Liver (tissue), 8 donors: ENCODE measurements at regions not wholly inside any gene's neighbourhood (a gene's known extent, or its start where the extent isn't known, plus 50 kb on each side); places are given as distances from the start of the nearest gene placed in this dataset.

Experiments
- DNase-seq: peaks from one replicate; pipeline ENCODE4 v3.0.0-alpha.2; 2017; ENCODE audit warnings: low spot score
- H3K27ac ChIP-seq, 2 donors: one replicate each; pipeline ENCODE4 v1.7.0; 2013; ENCODE audit warnings: inconsistent platforms in 2 of 2, low read length in 2 of 2, control low read depth in 1 of 2, low read depth in 1 of 2, mild to moderate bottlenecking in 1 of 2
- H3K27me3 ChIP-seq, 4 donors: one replicate each; pipeline versions ENCODE4 v1.6.1 to v1.7.0; 2013; ENCODE audit warnings: low read length in 3 of 4, inconsistent platforms in 1 of 4, mild to moderate bottlenecking in 1 of 4, moderate library complexity in 1 of 4; ENCODE audit not compliant: control insufficient read depth in 4 of 4, insufficient read depth in 4 of 4
- H3K36me3 ChIP-seq, 4 donors: one replicate each; pipeline versions ENCODE4 v1.6.1 to v1.7.0; 2013; ENCODE audit warnings: low read length in 3 of 4, mild to moderate bottlenecking in 3 of 4, low read depth in 1 of 4, moderate library complexity in 1 of 4; ENCODE audit not compliant: control insufficient read depth in 4 of 4, insufficient read depth in 3 of 4
- H3K4me1 ChIP-seq, 4 donors: one replicate each; pipeline versions ENCODE4 v1.6.1 to v1.7.0; 2013; ENCODE audit warnings: low read length in 3 of 4, mild to moderate bottlenecking in 3 of 4, moderate library complexity in 1 of 4; ENCODE audit not compliant: control insufficient read depth in 4 of 4, insufficient read depth in 4 of 4
- H3K4me3 ChIP-seq, 3 donors: one replicate each; pipeline versions ENCODE4 v1.6.1 to v1.7.0; 2013; ENCODE audit warnings: low read length in 3 of 3, control low read depth in 1 of 3, low read depth in 1 of 3, mild to moderate bottlenecking in 1 of 3
- H3K9ac ChIP-seq, 2 donors: one replicate each; pipeline ENCODE4 v1.7.0; 2013; ENCODE audit warnings: low read length in 2 of 2, mild to moderate bottlenecking in 2 of 2, moderate library complexity in 2 of 2, control low read depth in 1 of 2, low read depth in 1 of 2
- H3K9me3 ChIP-seq, 4 donors: one replicate each; pipeline versions ENCODE4 v1.6.1 to v1.7.0; 2013; ENCODE audit warnings: low read length in 3 of 4; ENCODE audit not compliant: control insufficient read depth in 4 of 4
- EGR1 ChIP-seq, 2 donors: IDR thresholded peaks; 2 replicates each; pipeline ENCODE4 v1.6.1; 2016 to 2018; ENCODE audit warnings: antibody characterized with exemption in 2 of 2, low read depth in 2 of 2
- FOXA1 ChIP-seq: IDR thresholded peaks from 2 replicates; pipeline ENCODE4 v1.6.1; 2016; ENCODE audit warnings: antibody characterized with exemption
- GABPA ChIP-seq, 2 donors: IDR thresholded peaks in 1 of 2; conservative IDR thresholded peaks in 1 of 2; 2 replicates each; pipeline ENCODE4 v1.6.1; 2016; ENCODE audit warnings: antibody characterized with exemption in 2 of 2, mild to moderate bottlenecking in 1 of 2, moderate library complexity in 1 of 2
- HNF4A ChIP-seq, 2 donors: conservative IDR thresholded peaks; 2 replicates each; pipeline ENCODE4 v1.6.1; 2016; ENCODE audit warnings: antibody characterized with exemption in 2 of 2, mild to moderate bottlenecking in 2 of 2
- HNF4G ChIP-seq: IDR thresholded peaks from 2 replicates; pipeline ENCODE4 v1.6.1; 2016; ENCODE audit warnings: antibody characterized with exemption
- JUND ChIP-seq, 2 donors: IDR thresholded peaks; 2 replicates each; pipeline ENCODE4 v1.6.1; 2016; ENCODE audit warnings: antibody characterized with exemption in 2 of 2
- MAX ChIP-seq: IDR thresholded peaks from 2 replicates; pipeline ENCODE4 v1.6.1; 2016; ENCODE audit warnings: antibody characterized with exemption
- RAD21 ChIP-seq, 2 donors: IDR thresholded peaks; 2 replicates each; pipeline ENCODE4 v1.6.1; 2016; ENCODE audit warnings: antibody characterized with exemption in 2 of 2, mild to moderate bottlenecking in 2 of 2
- RXRA ChIP-seq, 2 donors: IDR thresholded peaks; 2 replicates each; pipeline ENCODE4 v1.6.1; 2017 to 2018; ENCODE audit warnings: antibody characterized with exemption in 2 of 2, mild to moderate bottlenecking in 1 of 2
- SP1 ChIP-seq: IDR thresholded peaks from 2 replicates; pipeline ENCODE4 v1.6.1; 2018; ENCODE audit warnings: antibody characterized with exemption, mild to moderate bottlenecking
- TAF1 ChIP-seq: conservative IDR thresholded peaks from 2 replicates; pipeline ENCODE4 v1.6.1; 2016; ENCODE audit warnings: antibody characterized with exemption, mild to moderate bottlenecking
- YY1 ChIP-seq: IDR thresholded peaks from 2 replicates; pipeline ENCODE4 v1.6.1; 2016; ENCODE audit warnings: antibody characterized with exemption, mild to moderate bottlenecking
- WGBS: extraction: QIAGEN DNeasy Blood & Tissue Kit; methylation state at CpG from one replicate; pipeline ENCODE4 v1.1.7; 2013; 5-methylcytosine and 5-hydroxymethylcytosine counted together
- TF ChIP-seq, protein P1 (sequence below): IDR thresholded peaks from 2 replicates; pipeline ENCODE4 v1.6.1; 2016; ENCODE audit warnings: antibody characterized with exemption, mild to moderate bottlenecking
- TF ChIP-seq, protein P2 (sequence below): fragments of 150-350 bp; IDR thresholded peaks from 2 replicates; pipeline ENCODE4 v1.5.1; 2017; ENCODE audit warnings: improper control_type of control experiment, low read depth, low read length; ENCODE audit not compliant: missing input control
- TF ChIP-seq, protein P3 (sequence below): IDR thresholded peaks from 2 replicates; pipeline ENCODE4 v1.6.1; 2016; ENCODE audit warnings: antibody characterized with exemption
- donor health status: healthy.
- donor health status: healthy.
- donor health status: healthy.
- donor health status: healthy.
- donor health status: healthy.

GRCh38 chr12:126648074-126648473, 1582.8 kb downstream of the AACS start (continued):
- TF ChIP-seq, protein P1, sequence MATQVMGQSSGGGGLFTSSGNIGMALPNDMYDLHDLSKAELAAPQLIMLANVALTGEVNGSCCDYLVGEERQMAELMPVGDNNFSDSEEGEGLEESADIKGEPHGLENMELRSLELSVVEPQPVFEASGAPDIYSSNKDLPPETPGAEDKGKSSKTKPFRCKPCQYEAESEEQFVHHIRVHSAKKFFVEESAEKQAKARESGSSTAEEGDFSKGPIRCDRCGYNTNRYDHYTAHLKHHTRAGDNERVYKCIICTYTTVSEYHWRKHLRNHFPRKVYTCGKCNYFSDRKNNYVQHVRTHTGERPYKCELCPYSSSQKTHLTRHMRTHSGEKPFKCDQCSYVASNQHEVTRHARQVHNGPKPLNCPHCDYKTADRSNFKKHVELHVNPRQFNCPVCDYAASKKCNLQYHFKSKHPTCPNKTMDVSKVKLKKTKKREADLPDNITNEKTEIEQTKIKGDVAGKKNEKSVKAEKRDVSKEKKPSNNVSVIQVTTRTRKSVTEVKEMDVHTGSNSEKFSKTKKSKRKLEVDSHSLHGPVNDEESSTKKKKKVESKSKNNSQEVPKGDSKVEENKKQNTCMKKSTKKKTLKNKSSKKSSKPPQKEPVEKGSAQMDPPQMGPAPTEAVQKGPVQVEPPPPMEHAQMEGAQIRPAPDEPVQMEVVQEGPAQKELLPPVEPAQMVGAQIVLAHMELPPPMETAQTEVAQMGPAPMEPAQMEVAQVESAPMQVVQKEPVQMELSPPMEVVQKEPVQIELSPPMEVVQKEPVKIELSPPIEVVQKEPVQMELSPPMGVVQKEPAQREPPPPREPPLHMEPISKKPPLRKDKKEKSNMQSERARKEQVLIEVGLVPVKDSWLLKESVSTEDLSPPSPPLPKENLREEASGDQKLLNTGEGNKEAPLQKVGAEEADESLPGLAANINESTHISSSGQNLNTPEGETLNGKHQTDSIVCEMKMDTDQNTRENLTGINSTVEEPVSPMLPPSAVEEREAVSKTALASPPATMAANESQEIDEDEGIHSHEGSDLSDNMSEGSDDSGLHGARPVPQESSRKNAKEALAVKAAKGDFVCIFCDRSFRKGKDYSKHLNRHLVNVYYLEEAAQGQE, result no peak
- TF ChIP-seq MAX (no peak), YY1 (no peak), GABPA (IDR thresholded peaks at IDR 0.05 in 1 of 2, conservative IDR thresholded peaks at IDR 0.05 in 1 of 2) (no peak), RAD21 (IDR thresholded peaks at IDR 0.05) (no peak), HNF4A (conservative IDR thresholded peaks at IDR 0.05) (no peak)
- TF ChIP-seq, protein P2, sequence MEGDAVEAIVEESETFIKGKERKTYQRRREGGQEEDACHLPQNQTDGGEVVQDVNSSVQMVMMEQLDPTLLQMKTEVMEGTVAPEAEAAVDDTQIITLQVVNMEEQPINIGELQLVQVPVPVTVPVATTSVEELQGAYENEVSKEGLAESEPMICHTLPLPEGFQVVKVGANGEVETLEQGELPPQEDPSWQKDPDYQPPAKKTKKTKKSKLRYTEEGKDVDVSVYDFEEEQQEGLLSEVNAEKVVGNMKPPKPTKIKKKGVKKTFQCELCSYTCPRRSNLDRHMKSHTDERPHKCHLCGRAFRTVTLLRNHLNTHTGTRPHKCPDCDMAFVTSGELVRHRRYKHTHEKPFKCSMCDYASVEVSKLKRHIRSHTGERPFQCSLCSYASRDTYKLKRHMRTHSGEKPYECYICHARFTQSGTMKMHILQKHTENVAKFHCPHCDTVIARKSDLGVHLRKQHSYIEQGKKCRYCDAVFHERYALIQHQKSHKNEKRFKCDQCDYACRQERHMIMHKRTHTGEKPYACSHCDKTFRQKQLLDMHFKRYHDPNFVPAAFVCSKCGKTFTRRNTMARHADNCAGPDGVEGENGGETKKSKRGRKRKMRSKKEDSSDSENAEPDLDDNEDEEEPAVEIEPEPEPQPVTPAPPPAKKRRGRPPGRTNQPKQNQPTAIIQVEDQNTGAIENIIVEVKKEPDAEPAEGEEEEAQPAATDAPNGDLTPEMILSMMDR, result no peak

GRCh38 chr12:126651133-126651532, 1585.9 kb downstream of the AACS start:
- DNase-seq, result no peak
- WGBS, result 85% methylated on average over 5 of the region's 5 CpGs
- H3K27ac ChIP-seq, result no peak overlapping the region

More at GRCh38 chr12:126651133-126651532, 1585.9 kb downstream of the AACS start:
- no peak for TF ChIP-seq RXRA (IDR thresholded peaks at IDR 0.05)
- no peak for TF ChIP-seq RAD21 (IDR thresholded peaks at IDR 0.05)
- TF ChIP-seq, protein P2, result no peak
- TF ChIP-seq, protein P3, sequence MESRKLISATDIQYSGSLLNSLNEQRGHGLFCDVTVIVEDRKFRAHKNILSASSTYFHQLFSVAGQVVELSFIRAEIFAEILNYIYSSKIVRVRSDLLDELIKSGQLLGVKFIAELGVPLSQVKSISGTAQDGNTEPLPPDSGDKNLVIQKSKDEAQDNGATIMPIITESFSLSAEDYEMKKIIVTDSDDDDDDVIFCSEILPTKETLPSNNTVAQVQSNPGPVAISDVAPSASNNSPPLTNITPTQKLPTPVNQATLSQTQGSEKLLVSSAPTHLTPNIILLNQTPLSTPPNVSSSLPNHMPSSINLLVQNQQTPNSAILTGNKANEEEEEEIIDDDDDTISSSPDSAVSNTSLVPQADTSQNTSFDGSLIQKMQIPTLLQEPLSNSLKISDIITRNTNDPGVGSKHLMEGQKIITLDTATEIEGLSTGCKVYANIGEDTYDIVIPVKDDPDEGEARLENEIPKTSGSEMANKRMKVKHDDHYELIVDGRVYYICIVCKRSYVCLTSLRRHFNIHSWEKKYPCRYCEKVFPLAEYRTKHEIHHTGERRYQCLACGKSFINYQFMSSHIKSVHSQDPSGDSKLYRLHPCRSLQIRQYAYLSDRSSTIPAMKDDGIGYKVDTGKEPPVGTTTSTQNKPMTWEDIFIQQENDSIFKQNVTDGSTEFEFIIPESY, result no peak
- TF ChIP-seq HNF4G, result no peak
- TF ChIP-seq JUND (IDR thresholded peaks at IDR 0.05), result no peak
- TF ChIP-seq EGR1 (IDR thresholded peaks at IDR 0.05; ENCODE audit: low read depth in 2 of 2), result no peak
- TF ChIP-seq, protein P1, result no peak
- no peak for TF ChIP-seq MAX
- TF ChIP-seq HNF4A (conservative IDR thresholded peaks at IDR 0.05), result no peak
- no peak for TF ChIP-seq GABPA (IDR thresholded peaks at IDR 0.05 in 1 of 2, conservative IDR thresholded peaks at IDR 0.05 in 1 of 2)
- TF ChIP-seq FOXA1, result no peak
- TF ChIP-seq SP1, result no peak
- no peak for TF ChIP-seq TAF1
- no peak for TF ChIP-seq YY1
- H3K4me1 ChIP-seq, result no peaks in the 10 kb centered on the region
- H3K36me3 ChIP-seq, result no peaks in the 10 kb centered on the region
- H3K4me3 ChIP-seq, result no peak overlapping the region
- no peak overlapping the region for H3K9ac ChIP-seq
- H3K9me3 ChIP-seq, result no peaks in the 10 kb centered on the region
- H3K27me3 ChIP-seq, result no peaks in the 10 kb centered on the region
